NOMO-1 treated with dmso at 0.1 percent for 144 hours (cell line): ENCODE measurements at regions not wholly inside any gene's neighbourhood (a gene's known extent, or its start where the extent isn't known, plus 50 kb on each side); places are given as distances from the start of the nearest gene placed in this dataset.

Source experiments
- DNase-seq: peaks from one replicate; lab custom pipeline; 2025; ENCODE audit not compliant: unreplicated experiment; lab: John Stamatoyannopoulos, UW

GRCh38 chr6:84466511-84466910, 239.1 kb upstream of the CEP162 start:
- DNase-seq: no peak

GRCh38 chr6:84464471-84464870, 237.0 kb upstream of the CEP162 start:
- DNase-seq: no peak

- no peak for DNase-seq
Observed at GRCh38 chr6:84462698-84463097, 235.3 kb upstream of the CEP162 start.

GRCh38 chr6:84461461-84461860, 234.0 kb upstream of the CEP162 start:
- no peak for DNase-seq

- no peak for DNase-seq
Observed at GRCh38 chr6:84460491-84460890, 233.0 kb upstream of the CEP162 start.

GRCh38 chr6:84459401-84459800, 232.0 kb upstream of the CEP162 start:
- DNase-seq: no peak

GRCh38 chr6:84458271-84458670, 230.8 kb upstream of the CEP162 start:
- DNase-seq: no peak

- no peak for DNase-seq
Observed at GRCh38 chr6:84457276-84457675, 229.8 kb upstream of the CEP162 start.

- no peak for DNase-seq
Observed at GRCh38 chr6:84456803-84457202, 229.4 kb upstream of the CEP162 start.

GRCh38 chr6:84455511-84456029, 228.1 kb upstream of the CEP162 start:
- DNase-seq: no peak

- DNase-seq: no peak
Observed at GRCh38 chr6:84453499-84453898, 226.1 kb upstream of the CEP162 start.

- DNase-seq: no peak
Observed at GRCh38 chr6:84450018-84450417, 222.6 kb upstream of the CEP162 start.

GRCh38 chr6:84449220-84449619, 221.8 kb upstream of the CEP162 start:
- DNase-seq: no peak

GRCh38 chr6:84448331-84448730, 220.9 kb upstream of the CEP162 start:
- DNase-seq: no peak

GRCh38 chr6:84447651-84448050, 220.2 kb upstream of the CEP162 start:
- DNase-seq: no peak

- no peak for DNase-seq
Observed at GRCh38 chr6:84445068-84445467, 217.6 kb upstream of the CEP162 start.

- DNase-seq: no peak
Observed at GRCh38 chr6:84442208-84442607, 214.8 kb upstream of the CEP162 start.

GRCh38 chr6:84441456-84441855, 214.0 kb upstream of the CEP162 start:
- DNase-seq: no peak

GRCh38 chr6:84434550-84434949, 207.1 kb upstream of the CEP162 start:
- no peak for DNase-seq

GRCh38 chr6:84432619-84433018, 205.2 kb upstream of the CEP162 start:
- no peak for DNase-seq

GRCh38 chr6:84428300-84428907, 201.0 kb upstream of the CEP162 start:
- DNase-seq: peak; percentile 15

GRCh38 chr6:84425971-84426705, 198.7 kb upstream of the CEP162 start:
- no peak for DNase-seq

- DNase-seq: no peak
Observed at GRCh38 chr6:84424956-84425355, 197.5 kb upstream of the CEP162 start.
